GM18907 (cell line): ENCODE measurements at regions not wholly inside any gene's neighbourhood (a gene's known extent, or its start where the extent isn't known, plus 50 kb on each side); places are given as distances from the start of the nearest gene placed in this dataset.
"Not testable (repeated sequence)": the region's sequence is repeated elsewhere in the genome, so short reads cannot be mapped to it uniquely, and the experiment has no call there.

ENCODE experiments used
- ATAC-seq: cut with Tn5 transposase; IDR thresholded peaks from one replicate; pipeline ENCODE4 v1.9.1; 2021; ENCODE audit warnings: mild to moderate bottlenecking, moderate library complexity; ENCODE audit not compliant: unreplicated experiment

DNA sequence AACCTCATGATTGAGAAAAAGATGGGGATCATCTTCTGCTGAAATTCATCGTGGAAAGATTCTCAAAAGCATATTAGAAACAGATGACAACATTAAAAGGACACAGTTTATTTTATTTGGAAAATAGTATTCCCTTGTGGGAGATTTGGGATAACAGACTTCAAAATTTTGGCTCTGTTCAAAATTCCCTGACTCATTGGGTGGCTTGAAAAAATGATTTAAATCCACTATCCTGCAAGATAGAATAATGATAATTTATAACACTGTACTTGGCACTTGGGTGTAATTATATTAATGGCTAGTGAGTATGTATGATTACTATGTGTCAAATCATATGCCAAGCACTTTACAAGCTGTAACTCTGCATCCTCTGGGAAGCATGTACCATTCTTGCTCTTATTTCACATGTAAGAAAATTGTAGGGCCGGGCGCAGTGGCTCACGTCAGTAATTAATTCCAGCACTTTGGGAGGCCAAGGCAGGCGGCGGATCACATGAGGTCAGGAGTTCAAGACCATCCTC is 128.8 kb downstream of the LMNTD1 start:
- ATAC-seq: no peak

DNA sequence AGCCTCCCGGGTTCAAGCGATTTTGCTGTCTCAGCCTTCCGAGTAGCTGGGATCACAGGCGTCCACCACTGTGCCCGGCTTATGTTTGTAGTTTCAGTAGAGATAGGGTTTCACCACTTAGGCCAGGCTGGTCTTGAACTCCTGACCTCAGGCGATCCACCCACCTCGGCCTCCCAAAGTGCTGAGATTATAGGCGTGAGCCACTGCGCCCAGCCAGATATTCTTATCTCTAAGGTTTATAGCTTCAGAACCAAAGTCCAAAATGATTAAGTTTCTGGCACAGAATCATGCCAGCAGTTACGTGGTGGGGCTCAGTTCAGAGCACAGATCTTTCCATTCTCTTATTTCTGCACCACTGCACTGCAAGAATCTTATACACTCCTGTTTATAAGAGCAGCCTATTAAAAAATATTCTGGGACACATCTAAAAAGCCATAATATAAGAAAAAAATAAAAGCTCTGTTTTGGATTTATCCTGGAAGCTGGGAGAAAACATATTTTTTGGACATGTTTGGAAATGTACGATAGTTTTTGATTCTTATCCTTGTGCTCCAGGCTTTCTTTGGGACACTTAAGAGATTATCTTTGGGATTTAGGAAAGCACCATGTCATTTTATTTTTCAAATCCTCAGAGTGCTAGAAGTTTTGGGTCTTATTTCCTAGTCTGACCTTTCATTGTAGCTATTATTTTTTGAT is 129.6 kb downstream of the LMNTD1 start:
- ATAC-seq: no peak

DNA sequence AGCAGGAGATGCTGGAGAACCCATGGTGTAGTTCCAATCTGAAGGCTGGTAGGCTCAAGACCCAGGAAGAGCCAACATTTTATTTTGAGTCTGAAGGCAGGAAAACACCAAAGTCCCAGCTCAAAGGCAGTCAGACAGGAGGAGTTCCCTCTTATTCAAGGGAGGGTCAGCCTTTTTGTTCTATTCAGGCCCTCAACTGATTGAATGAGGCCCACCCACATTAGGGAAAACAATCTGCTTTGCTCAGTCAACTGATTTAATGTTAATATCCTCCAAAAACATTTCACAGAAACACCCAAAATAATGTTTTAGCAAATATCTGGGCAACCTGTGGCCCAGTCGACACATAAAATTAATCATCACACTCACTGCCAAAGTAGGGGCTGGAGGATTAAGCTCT is 130.8 kb downstream of the LMNTD1 start:
- no peak for ATAC-seq

DNA sequence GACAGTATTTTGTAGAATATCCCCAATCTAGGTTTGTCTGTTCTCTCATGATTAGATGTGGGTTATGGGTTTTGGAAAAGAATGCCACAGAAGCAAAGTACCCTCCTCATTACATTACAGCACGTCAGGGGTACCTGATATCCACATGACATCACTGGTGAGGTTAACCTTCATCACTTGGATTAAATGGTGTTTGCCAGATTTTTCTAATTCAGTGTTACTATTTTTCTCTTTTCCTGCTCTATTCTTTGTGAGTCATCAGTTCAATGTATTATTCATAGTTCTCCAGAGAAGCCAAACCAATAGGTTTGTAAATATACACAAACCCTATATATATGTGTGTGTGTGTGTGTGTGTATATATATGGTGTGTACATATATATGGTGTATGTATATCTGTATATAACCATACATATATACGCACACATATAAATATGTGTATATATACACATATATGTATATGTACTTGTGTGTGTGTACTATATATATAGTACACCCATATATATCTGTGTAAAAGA is 131.4 kb downstream of the LMNTD1 start:
- ATAC-seq: no peak

DNA sequence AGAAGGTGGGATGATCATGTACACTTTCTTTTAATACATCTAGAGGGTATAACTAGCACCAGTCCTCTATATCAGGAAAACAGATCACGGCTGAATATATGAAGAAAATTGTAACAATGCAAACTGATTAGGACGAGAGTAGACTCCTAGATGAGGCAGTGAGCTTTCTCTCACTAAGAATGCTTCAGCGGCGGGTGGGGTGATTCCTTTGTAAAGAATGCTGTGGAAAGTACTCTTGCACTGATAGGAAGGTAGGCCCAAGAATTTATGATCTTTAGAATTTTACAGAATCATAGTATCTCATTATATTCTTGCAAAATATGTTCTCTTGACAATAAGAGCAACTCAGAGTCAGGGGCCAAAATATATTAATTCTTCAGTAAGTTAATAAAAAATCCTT is 133.0 kb downstream of the LMNTD1 start:
- no peak for ATAC-seq

DNA sequence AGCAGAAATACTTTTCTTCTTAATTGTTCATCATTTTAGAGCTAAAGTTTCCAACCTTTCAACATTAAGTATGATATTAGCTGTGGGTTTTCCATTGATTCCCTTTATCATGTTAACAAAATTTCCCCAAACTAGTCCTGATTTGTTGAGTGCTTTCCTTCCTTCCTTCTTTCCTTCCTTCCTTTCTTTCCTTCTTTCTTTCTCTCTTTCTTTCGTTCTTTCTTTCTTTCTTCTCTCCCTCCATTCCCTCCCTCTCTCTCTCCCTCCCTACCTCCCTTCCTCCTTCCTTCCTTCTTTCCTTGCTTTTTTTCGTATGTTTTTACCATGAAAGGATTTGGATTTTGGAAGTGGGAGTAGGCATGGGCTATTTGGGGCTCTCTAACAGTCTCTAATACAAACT is 133.5 kb downstream of the LMNTD1 start:
- ATAC-seq: no peak

DNA sequence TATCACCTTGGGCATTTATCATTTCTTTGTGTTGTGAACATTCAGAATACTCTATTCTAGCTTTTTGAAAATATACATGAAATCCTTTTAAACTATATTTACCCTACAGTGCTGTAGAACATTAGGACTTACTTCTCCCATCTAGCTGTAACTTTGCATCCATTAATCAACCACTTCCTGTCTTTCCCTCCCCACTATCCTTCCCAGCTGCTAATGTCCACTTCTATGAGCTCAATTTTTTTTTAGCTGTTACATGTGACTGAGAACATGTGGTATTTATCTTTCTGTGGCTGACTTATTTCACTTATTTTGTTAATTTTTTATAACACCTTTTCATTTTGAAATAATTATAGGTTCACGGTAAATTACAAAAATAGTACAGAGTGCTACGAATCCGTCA is 136.0 kb downstream of the LMNTD1 start:
- ATAC-seq: no peak

DNA sequence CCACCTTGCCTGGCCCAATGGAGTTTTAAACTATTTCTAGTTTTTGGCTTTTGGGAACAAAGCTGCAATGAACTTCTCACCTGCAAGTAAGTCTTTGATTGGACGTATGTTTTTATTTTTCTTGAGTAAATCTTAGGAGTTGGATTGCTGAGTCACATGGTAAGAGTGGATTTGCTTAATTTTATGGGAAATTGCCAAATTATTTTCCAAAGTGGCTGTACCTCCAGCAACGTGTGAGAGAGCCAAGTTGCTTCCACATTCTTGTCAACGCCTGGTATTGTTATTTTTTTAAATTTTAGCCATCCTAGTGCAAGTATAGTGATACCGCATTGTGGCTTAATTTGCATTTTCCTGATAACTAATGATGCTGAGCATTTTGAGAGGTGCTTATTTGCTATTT is 136.6 kb downstream of the LMNTD1 start:
- no peak for ATAC-seq

DNA sequence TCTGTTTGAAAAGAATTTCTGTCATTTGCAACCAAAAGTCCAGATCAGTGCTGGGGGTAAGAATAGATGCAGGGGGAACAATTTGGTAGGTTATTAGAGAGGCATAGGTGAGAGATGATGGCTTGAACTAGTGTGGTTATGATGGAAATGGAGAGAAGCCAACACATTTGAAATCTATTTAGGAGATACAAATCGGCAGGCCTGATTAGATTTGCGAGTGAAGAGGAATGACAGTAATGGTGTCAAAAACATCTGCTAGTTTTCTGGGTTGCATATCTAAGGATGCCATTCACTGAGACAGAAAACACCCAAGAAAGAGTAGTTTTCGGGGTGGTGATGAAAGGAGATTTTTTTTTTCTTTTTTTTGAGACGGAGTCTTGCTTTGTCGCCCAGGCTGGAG is 138.1 kb downstream of the LMNTD1 start:
- ATAC-seq: no peak

DNA sequence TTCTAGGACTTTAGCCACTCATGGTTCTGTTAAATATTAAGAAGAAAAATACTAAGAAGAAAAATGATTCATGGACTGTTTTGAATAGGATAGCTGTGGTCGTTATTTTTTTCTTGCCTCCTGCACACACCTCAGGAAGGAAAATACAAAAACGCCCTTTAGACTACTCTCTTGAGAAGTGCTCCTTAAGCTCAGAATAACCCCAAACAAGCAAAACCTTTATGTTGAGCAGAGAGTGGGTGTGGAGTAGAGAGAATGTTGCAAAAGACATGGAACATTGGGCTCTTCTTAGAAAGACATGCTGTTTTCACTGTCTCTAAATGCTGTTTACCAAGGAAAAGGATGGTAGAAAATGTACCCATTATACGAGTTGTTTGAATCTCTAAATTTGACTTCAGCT is 140.3 kb downstream of the LMNTD1 start:
- no peak for ATAC-seq

DNA sequence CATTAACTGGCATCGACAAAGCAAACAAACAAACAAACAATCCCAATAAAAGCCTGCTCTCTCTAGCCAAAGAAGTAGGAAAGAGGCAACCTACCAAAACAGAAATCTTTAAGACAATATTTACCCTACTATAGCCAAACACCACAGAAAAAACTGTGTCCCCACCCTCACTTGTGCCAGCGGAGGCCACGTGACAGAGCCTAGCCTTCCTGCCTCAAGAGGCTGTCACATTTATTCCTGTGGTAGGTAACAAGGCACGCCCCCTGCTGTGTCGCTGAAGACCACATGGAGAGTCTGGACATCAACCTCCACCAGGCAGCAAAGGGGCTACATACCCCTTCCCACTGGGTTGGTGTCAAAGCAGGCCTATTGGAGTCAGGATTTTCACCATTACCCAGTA is 148.1 kb downstream of the LMNTD1 start:
- ATAC-seq: no peak

DNA sequence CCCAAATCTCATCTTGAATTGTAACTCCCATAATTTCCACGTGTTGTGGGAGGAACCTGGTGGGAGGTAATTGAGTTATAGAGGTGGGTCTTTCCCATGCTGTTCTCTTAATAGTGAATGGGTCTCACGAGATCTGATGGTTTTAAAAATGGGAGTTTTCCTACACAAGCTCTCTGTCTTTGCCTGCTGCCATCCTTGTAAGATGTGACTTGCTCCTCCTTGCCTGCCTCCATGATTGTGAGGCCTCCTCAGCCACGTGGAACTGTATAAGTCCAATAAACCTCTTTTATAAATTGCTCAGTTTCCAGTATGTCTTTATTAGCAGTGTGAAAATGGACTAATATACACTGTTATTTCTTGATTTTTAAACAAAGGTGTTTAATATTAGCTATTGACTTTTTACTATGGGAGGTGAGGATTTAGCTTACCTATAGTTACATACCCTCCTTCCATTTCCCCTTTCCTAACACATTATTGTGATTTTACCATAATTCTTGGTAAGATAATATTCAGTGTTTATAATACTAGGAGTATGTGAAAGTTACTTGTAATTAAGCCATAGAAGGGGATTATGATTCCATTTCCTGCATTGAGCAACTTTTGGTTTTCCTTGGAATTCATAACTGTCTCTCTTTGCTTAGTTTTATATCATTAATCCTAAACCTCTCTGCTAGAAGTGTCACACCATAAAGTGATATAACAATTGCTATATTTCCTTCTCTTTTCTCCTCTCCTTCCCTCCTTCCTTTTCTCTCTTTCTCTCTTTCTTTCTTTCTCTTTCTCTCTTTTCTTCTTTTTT is 151.0 kb upstream of the KRAS start:
- ATAC-seq: no peak

DNA sequence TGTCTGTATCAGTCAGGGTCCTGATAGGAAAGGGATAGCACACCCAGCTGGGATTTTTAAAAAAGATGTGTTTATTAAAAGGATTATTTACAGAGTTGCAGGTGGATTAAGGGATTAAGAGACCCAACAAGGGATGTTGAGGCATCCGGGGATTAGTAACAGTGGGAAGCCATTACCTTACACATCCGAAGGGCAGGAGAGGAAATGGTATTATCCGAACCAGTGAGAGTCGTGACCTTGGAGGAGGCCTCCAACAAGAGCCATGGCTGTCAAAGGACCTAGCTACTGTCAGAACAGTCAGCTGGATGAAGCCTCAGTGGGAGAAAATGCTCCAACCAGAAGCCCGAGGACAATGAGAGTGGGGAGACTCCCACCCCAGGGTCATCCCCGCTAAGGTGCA is 146.3 kb upstream of the KRAS start:
- ATAC-seq: no peak

DNA sequence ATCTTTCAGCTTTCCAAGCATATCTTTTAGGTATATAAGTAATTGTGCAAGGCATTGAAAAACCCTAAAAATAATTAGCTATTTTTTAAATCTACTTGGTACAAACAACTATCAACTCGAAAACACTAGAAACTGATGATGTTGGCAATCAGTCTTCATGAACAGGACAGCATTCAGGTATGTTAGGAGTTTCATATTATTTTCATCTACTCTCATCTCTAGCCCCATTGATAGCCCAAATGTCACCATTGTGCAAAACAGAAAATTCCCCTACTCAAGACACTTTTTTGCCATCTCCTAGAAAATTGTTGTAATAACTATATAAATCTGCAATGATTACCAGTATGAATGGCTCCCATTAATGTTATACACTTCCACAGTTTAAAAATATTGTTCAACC is 144.5 kb upstream of the KRAS start:
- ATAC-seq: no peak

DNA sequence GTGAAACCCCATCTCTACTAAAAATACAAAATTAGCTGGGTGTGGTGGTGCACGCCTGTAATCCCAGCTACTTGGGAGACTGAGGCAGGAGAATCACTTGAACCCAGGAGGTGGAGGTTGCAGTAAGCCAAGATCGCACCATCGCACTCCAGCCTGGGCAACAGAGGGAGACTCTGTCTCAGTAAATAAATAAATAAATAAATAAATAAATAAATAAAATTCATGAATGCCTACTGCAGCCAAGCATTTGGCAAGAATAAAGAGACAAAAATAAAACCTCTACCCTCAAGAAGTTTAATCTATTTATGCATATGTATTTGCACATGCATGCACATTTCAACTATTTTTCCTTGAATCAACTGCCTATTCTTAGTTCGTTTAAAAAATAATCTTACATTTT is 144.0 kb upstream of the KRAS start:
- not testable (repeated sequence) for ATAC-seq

DNA sequence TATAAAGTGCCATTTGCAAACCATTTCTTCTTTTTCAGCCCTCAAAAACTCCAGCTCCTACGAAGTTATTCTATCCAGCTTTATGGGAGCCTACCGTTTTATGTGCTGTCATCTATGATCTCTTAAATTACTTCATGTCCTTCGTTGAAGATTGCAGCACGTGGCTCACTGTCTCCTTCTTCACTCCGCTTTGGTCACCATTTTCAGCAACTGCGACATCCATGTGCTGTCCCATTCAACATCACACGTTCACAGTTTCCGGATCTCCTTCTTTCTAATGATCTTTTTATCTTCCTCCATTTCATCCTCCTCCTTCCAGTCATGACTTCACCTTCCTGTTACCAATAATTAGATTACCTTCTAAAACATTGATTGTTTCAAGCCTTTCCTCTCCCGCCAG is 143.3 kb upstream of the KRAS start:
- ATAC-seq: no peak

DNA sequence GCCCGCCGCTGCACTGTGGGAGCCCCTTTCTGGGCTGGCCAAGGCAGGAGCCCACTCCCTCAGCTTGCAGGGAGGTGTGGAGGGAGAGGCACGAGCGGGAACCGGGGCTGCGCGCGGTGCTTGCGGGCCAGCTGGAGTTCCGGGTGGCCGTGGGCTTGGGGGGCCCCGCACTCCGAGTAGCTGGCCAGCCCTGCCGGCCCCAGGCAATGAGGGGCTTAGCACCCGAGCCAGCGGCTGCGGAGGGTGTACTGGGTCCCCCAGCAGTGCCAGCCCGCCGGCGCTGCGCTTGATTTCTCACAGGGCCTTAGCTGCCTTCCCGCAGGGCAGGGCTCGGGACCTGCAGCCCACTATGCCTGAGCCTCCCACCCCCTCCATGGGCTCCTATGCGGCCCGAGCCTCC is 140.6 kb upstream of the KRAS start:
- not testable (repeated sequence) for ATAC-seq

DNA sequence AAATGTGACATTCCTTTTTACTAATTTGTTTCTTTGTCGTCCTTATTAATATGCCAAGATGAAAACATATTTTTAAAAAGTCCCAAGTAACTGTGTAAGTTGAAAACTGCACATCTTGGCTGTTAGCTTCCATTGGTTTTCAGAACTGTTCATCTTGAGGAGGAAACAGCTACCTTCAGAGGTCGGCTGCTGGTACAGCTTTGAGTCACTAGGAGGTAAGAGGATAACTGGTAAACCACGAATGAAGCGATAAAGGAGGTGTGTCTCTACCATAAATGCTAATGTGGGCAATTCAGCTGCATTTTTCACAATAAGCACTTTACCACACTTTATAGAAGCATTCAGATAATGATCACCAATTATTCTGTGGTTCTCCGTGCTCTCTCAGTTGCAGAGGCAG is 137.5 kb upstream of the KRAS start:
- no peak for ATAC-seq

DNA sequence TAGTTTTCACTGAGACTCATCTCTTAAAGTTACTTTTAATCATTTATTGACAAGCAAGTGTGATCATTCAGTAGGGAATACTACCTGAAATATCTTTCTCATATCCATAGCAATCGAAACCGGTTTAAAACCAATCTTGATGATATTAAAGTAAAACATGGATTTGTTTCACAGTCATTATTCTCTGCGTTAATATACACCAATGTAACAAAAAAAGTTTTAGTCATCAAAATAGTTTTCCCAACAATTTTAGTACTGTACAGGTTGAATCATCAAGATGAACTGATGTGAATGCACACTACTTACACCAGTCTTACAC is 137.0 kb upstream of the KRAS start:
- no peak for ATAC-seq

DNA sequence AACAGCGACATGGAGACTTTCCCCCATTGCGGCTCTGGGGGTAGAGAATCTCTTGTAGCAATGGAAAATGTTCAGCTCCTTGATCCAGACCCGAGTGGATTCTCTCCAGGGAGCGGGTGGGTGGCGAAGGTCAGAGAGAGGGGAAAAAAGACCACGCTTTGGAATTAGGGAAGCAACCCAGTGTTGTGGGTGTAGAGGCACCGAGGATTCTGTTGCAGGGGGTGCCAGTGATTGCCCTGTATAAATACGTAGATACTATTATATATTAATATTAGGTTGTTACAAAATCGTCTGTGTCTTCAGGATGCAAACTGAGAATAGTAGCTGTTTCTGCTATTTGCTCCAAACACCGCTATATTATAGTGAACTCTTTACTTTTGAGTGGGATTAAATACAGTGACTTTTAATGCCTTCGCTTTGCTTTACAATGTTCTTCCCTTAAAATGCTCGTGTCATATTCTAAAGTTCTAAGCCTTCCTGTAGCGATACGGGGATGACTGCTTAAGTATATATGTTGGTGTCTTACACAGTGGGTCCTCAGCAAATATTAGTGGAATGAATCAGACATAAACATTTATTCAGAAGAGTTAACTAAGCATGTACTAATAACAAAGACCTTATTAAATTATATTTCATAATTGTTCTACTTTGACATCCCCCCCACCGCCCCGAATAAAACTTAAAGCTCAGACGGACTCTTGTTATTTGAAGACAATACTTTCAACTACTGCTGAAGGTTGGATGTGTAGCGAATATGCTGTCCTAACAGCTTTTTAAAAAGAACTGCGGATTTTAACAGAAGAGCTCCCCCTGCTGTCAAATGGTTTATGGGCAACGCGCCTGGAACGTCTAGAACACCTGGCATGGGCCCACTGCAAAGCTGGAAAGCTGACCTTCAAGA is 136.4 kb upstream of the KRAS start:
- peak; percentile 25 for ATAC-seq

DNA sequence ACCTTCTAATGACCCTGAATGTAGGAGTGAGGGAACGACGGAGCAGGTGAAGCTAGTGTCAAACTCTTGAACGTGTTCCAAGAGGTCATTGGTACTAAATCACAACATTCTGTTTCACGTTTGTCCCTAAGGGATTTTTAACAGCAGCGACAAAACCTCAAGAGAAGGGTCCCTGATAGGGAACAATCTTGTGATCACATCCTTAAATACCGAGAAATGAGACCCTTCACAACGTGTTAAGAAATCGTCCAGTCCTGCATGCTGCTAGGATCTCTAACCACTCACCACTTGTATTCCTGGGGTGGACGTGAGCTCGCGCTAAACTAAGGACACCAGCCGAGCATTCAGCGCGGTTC is 134.1 kb upstream of the KRAS start:
- ATAC-seq: no peak
